OCI-LY7 (cell line): ENCODE measurements at regions not wholly inside any gene's neighbourhood (a gene's known extent, or its start where the extent isn't known, plus 50 kb on each side); places are given as distances from the start of the nearest gene placed in this dataset.

Experiments used
- BruUV-seq: library from RNA; stranded (reverse); fragments of 400-500 nt; replicated peaks from 2 replicates; lab custom pipeline; 2021; lab: Mats Ljungman, UMichigan
- CTCF ChIA-PET: fragments of 300-600 bp; sonication (Branson Sonifier 250); formaldehyde crosslinking; loops from one replicate; lab custom pipeline; 2022; ENCODE audit warnings: antibody characterized with exemption; ENCODE audit not compliant: unreplicated experiment; lab: Charles Lee
- POLR2A ChIA-PET: fragments of 300-600 bp; sonication (Branson Sonifier 250); formaldehyde crosslinking; loops from one replicate; lab custom pipeline; 2022; ENCODE audit warnings: antibody characterized with exemption; lab: Charles Lee
- DNase-seq: peaks from one replicate; pipeline ENCODE4 v3.0.0-alpha.2; 2015; ENCODE audit warnings: low spot score
- H2AFZ ChIP-seq: fragments of 200-600 bp; sonication (generic), shearing (Covaris generic); 2 replicates; pipeline ENCODE4 v1.6.1; 2014; ENCODE audit warnings: mild to moderate bottlenecking, antibody characterized with exemption, low read length, moderate library complexity
- H3K27ac ChIP-seq: fragments of 200-600 bp; sonication (generic); 2 replicates; pipeline ENCODE4 v1.5.1; 2014; ENCODE audit warnings: mixed run types, low read depth, mild to moderate bottlenecking, moderate library complexity, low read length, inconsistent platforms; ENCODE audit not compliant: poor library complexity, severe bottlenecking
- H3K36me3 ChIP-seq: fragments of 200-600 bp; sonication (generic); 2 replicates; pipeline ENCODE4 v1.6.1; 2014; ENCODE audit warnings: mild to moderate bottlenecking, antibody characterized with exemption, low read length, moderate library complexity, mixed read lengths; ENCODE audit not compliant: insufficient read depth
- H3K4me1 ChIP-seq: fragments of 200-600 bp; sonication (generic); 2 replicates; pipeline ENCODE4 v1.5.1; 2014; ENCODE audit warnings: mild to moderate bottlenecking, low read length; ENCODE audit not compliant: insufficient read depth, poor library complexity, severe bottlenecking
- H3K4me2 ChIP-seq: fragments of 200-600 bp; sonication (generic); 2 replicates; pipeline ENCODE4 v1.6.1; 2014; ENCODE audit warnings: mild to moderate bottlenecking, low read length
- H3K4me3 ChIP-seq: fragments of 200-600 bp; sonication (generic); 2 replicates; pipeline ENCODE4 v1.5.1; 2014; ENCODE audit warnings: mild to moderate bottlenecking, low read depth, low read length; ENCODE audit not compliant: poor library complexity, severe bottlenecking
- H3K79me2 ChIP-seq: fragments of 200-600 bp; sonication (generic); 2 replicates; pipeline ENCODE4 v1.6.1; 2016; ENCODE audit warnings: low read depth, mild to moderate bottlenecking, low read length, moderate library complexity, mixed read lengths; ENCODE audit not compliant: insufficient read depth
- H3K9me2 ChIP-seq: fragments of 200-600 bp; sonication (generic); 2 replicates; pipeline ENCODE4 v1.6.1; 2016; ENCODE audit warnings: mild to moderate bottlenecking, low read length, mixed read lengths; ENCODE audit not compliant: insufficient read depth
- H3K9me3 ChIP-seq: fragments of 200-600 bp; sonication (generic); 2 replicates; pipeline ENCODE4 v1.6.1; 2014; ENCODE audit warnings: mild to moderate bottlenecking, mixed run types, low read length, mixed read lengths
- H4K20me1 ChIP-seq: fragments of 200-600 bp; sonication (generic); 2 replicates; pipeline ENCODE4 v1.6.1; 2014; ENCODE audit warnings: mild to moderate bottlenecking, antibody characterized with exemption, low read length, moderate library complexity, mixed read lengths; ENCODE audit not compliant: insufficient read depth
- EZH2phosphoT487 ChIP-seq: fragments of 200-600 bp; sonication (generic); IDR thresholded peaks from 2 replicates; pipeline ENCODE4 v1.6.1; 2018; ENCODE audit warnings: low read depth, borderline replicate concordance, mild to moderate bottlenecking, mixed run types, antibody characterized with exemption, low read length, moderate library complexity, mixed read lengths
- intact Hi-C: fragments of 100-400 bp; cut with micrococcal nuclease; formaldehyde crosslinking; loops from one replicate; pipeline ENCODE4 v1.10.0; 2022; ENCODE audit not compliant: unreplicated experiment
- TF ChIP-seq, protein P1 (sequence below): fragments of 200-600 bp; sonication (generic); conservative IDR thresholded peaks from 2 replicates; pipeline ENCODE4 v1.5.1; 2014; ENCODE audit warnings: mild to moderate bottlenecking, antibody characterized with exemption, low read length, moderate library complexity, mixed read lengths

DNA sequence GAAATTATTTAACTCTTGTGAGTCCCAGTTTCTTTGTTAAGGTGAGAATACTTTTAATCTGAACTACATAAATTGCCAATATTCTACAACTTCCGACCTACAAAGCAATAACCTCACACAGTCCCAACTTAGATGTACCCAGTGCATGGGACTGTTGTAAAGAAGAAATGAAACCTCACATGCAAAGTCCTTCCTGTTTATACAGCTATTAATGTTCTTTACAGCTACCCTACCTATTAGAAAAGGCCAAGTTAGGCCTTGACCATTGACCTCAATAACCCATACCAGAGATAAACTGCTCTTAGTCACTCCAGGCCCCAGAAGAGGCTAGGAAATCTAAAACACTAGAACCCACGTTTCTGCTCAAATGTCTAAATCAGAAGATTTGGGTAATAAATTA, 920.1 kb upstream of the TENM3 start:
- BruUV-seq, result no TSS peak
- H3K4me3 ChIP-seq, result peak overlapping the region; percentile 26
- no peaks in the 10 kb centered on the region for H3K9me2 ChIP-seq
- CTCF ChIA-PET, result no interaction called here
- intact Hi-C loops, result no loop called here
- H2AFZ ChIP-seq, result peak overlapping the region; percentile 87
- peak overlapping the region; percentile 68 for H3K27ac ChIP-seq
- H3K79me2 ChIP-seq, result no peaks in the 10 kb centered on the region
- POLR2A ChIA-PET, result interaction anchor here (0.7 kb wide), 1 partner anchor 271 kb away, joined by 3 read pairs; no protein-coding TSS in a partner anchor
- H3K4me2 ChIP-seq, result peak overlapping the region; percentile 49
- peaks cover 5% of the 10 kb centered on the region; the same call in 1 of the 2 replicates for H3K9me3 ChIP-seq
- no peaks in the 10 kb centered on the region for H4K20me1 ChIP-seq
- TF ChIP-seq, protein P1, sequence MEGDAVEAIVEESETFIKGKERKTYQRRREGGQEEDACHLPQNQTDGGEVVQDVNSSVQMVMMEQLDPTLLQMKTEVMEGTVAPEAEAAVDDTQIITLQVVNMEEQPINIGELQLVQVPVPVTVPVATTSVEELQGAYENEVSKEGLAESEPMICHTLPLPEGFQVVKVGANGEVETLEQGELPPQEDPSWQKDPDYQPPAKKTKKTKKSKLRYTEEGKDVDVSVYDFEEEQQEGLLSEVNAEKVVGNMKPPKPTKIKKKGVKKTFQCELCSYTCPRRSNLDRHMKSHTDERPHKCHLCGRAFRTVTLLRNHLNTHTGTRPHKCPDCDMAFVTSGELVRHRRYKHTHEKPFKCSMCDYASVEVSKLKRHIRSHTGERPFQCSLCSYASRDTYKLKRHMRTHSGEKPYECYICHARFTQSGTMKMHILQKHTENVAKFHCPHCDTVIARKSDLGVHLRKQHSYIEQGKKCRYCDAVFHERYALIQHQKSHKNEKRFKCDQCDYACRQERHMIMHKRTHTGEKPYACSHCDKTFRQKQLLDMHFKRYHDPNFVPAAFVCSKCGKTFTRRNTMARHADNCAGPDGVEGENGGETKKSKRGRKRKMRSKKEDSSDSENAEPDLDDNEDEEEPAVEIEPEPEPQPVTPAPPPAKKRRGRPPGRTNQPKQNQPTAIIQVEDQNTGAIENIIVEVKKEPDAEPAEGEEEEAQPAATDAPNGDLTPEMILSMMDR, result no peak
- TF ChIP-seq EZH2phosphoT487, result no peak
- peaks cover 6% of the 10 kb centered on the region for H3K36me3 ChIP-seq
- peak; percentile 72 for DNase-seq
- peaks cover 37% of the 10 kb centered on the region for H3K4me1 ChIP-seq

DNA sequence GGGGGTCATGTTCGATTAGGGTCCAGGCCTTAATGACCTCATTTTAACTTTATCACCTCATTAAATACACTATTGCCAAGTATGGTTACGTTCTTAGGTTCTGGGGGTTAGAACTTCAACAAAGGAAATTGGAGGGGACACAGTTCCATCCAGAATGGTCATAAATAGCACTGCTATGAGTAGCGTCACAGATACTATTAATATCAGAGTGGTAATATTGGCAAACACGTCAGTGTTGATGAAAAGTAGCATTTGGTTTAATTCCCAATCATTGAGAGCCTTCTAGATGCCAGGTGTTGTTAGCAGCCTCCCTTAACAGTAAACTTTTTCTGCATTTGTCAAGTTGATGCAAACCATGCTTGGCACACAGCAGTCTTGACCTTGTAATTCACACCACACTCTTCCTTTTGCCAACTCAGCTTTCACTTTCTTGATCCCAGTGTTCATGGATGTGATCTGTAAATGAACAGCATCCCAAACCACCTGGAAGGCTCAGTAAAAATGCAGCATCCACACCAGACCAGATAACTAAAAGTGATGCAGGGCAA, 912.5 kb upstream of the TENM3 start:
- Histone ChIP-seq H3K36me3 (no peaks in the 10 kb centered on the region), H3K79me2 (no peaks in the 10 kb centered on the region), H4K20me1 (no peaks in the 10 kb centered on the region), H3K4me1 (no peaks in the 10 kb centered on the region), H3K4me3 (no peak overlapping the region), H3K4me2 (no peak overlapping the region), H2AFZ (no peak overlapping the region), H3K27ac (no peak overlapping the region), H3K9me2 (no peaks in the 10 kb centered on the region), H3K9me3 (peaks cover 12% of the 10 kb centered on the region; the same call in 1 of the 2 replicates)
- DNase-seq, result no peak
- intact Hi-C loops, result no loop called here
- CTCF ChIA-PET, result no interaction called here
- TF ChIP-seq EZH2phosphoT487, result no peak
- TF ChIP-seq, protein P1, result no peak
- POLR2A ChIA-PET, result interaction anchor here (2.1 kb wide), 1 partner anchor 15 kb away, joined by 5 read pairs; no protein-coding TSS in a partner anchor
- BruUV-seq, result no TSS peak

DNA sequence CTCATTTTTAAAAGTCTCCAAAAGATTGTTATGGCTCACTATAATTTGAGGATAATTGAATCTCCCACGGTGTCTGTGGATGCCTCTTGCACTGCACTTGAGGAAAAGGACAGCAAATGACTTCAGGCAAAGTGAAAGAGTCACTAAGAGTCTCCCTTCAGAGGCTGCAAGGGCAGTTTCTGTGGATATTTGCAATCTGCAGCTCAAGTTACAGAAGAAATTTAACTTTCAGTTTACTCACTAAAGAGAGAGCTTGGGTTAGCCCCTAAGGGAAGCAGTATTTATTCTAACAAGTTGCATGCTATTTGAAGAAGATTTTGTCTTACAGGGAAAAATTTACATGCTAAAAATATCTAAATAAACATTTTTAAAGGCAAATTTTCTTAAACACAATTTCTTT, 912.0 kb upstream of the TENM3 start:
- Histone ChIP-seq H3K4me1 (no peaks in the 10 kb centered on the region), H3K36me3 (no peaks in the 10 kb centered on the region), H3K4me2 (no peak overlapping the region), H4K20me1 (no peaks in the 10 kb centered on the region), H2AFZ (no peak overlapping the region), H3K9me3 (peaks cover 12% of the 10 kb centered on the region; the same call in 1 of the 2 replicates), H3K4me3 (no peak overlapping the region), H3K9me2 (no peaks in the 10 kb centered on the region), H3K79me2 (no peaks in the 10 kb centered on the region), H3K27ac (no peak overlapping the region)
- no peak for DNase-seq
- intact Hi-C loops, result no loop called here
- CTCF ChIA-PET, result interaction anchor here (0.6 kb wide), 1 partner anchor 9 kb away, joined by 3 read pairs; no protein-coding TSS in a partner anchor
- no TSS peak for BruUV-seq
- TF ChIP-seq, protein P1, result no peak
- TF ChIP-seq EZH2phosphoT487, result no peak
- POLR2A ChIA-PET, result interaction anchor here (2.1 kb wide), 1 partner anchor 15 kb away, joined by 5 read pairs; no protein-coding TSS in a partner anchor
